ENCODE measurements at regions not wholly inside any gene's neighbourhood (a gene's known extent, or its start where the extent isn't known, plus 50 kb on each side); places are given as distances from the start of the nearest gene placed in this dataset.

- TF ChIP-seq CTCF (IDR thresholded peaks at IDR 0.05; ENCODE audit: control insufficient read depth, extremely low read depth, insufficient read depth), result no peak
- H3K4me3 ChIP-seq (ENCODE audit: low read depth, low read length), result no peak overlapping the region
- no peak for DNase-seq (ENCODE audit: low read depth)
These were observed 98.3 kb upstream of the MAML3 start for GRCh38 chr4:140252141-140252741.

GRCh38 chr4:140251571-140251970 is 97.6 kb upstream of the MAML3 start:
- DNase-seq (ENCODE audit: low read depth), result no peak
- H3K4me3 ChIP-seq (ENCODE audit: low read depth, low read length), result no peak overlapping the region
- TF ChIP-seq CTCF (IDR thresholded peaks at IDR 0.05; ENCODE audit: control insufficient read depth, extremely low read depth, insufficient read depth), result no peak

- H3K4me3 ChIP-seq (ENCODE audit: low read depth, low read length), result no peak overlapping the region
- TF ChIP-seq CTCF (IDR thresholded peaks at IDR 0.05; ENCODE audit: control insufficient read depth, extremely low read depth, insufficient read depth), result no peak
- DNase-seq (ENCODE audit: low read depth), result no peak
These were observed 97.1 kb upstream of the MAML3 start for GRCh38 chr4:140250989-140251552.

GRCh38 chr4:140249351-140249750 is 95.4 kb upstream of the MAML3 start:
- DNase-seq (ENCODE audit: low read depth), result no peak
- no peak overlapping the region for H3K4me3 ChIP-seq (ENCODE audit: low read depth, low read length)
- no peak for TF ChIP-seq CTCF (IDR thresholded peaks at IDR 0.05; ENCODE audit: control insufficient read depth, extremely low read depth, insufficient read depth)

- no peak overlapping the region for H3K4me3 ChIP-seq (ENCODE audit: low read depth, low read length)
- DNase-seq (ENCODE audit: low read depth), result no peak
- TF ChIP-seq CTCF (IDR thresholded peaks at IDR 0.05; ENCODE audit: control insufficient read depth, extremely low read depth, insufficient read depth), result no peak
These were observed 93.3 kb upstream of the MAML3 start for GRCh38 chr4:140247237-140247636.

GRCh38 chr4:140246216-140246615 is 92.2 kb upstream of the MAML3 start:
- TF ChIP-seq CTCF (IDR thresholded peaks at IDR 0.05; ENCODE audit: control insufficient read depth, extremely low read depth, insufficient read depth), result no peak
- no peak overlapping the region for H3K4me3 ChIP-seq (ENCODE audit: low read depth, low read length)
- no peak for DNase-seq (ENCODE audit: low read depth)

GRCh38 chr4:140244328-140244727 is 90.3 kb upstream of the MAML3 start:
- DNase-seq (ENCODE audit: low read depth), result no peak
- H3K4me3 ChIP-seq (ENCODE audit: low read depth, low read length), result no peak overlapping the region
- no peak for TF ChIP-seq CTCF (IDR thresholded peaks at IDR 0.05; ENCODE audit: control insufficient read depth, extremely low read depth, insufficient read depth)
